ENCODE measurements at regions not wholly inside any gene's neighbourhood (a gene's known extent, or its start where the extent isn't known, plus 50 kb on each side); places are given as distances from the start of the nearest gene placed in this dataset.
"Not testable (repeated sequence)": the region's sequence is repeated elsewhere in the genome, so short reads cannot be mapped to it uniquely, and the experiment has no call there.

DNA sequence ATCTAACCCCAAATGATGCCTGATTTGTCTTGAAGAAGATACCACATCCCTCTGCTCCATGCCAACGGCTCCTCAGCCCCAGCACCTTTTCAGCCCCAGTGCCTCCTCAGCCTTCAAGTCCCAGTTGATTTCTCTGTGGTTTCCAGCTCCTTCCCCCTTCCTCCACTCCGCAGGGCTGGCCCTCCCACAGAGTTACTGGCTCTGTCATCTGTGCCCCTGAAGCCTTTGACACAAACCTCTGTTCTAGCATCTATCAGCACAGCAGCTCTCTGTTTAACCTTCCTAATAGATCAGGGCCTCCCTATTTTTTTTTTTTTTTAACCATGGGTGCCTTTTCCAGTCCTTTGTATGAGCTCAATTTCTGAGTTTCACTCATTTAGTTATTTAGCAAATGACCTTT is 201.3 kb upstream of the CXCR4 start:
- Histone ChIP-seq H3K4me3 (ENCODE audit: low read depth in 2 of 2, low read length in 1 of 2) (no peak overlapping the region), H3K9me2 (no peaks in the 10 kb centered on the region), H3K79me2 (ENCODE audit: insufficient read depth) (no peaks in the 10 kb centered on the region), H3F3A (replicated peaks; ENCODE audit: insufficient read depth) (no peaks in the 10 kb centered on the region), H3K9me3 (no peaks in the 10 kb centered on the region), H3K27me3 (ENCODE audit: insufficient read depth) (no peaks in the 10 kb centered on the region), H4K20me1 (ENCODE audit: insufficient read depth) (no peaks in the 10 kb centered on the region), H3K27ac (ENCODE audit: low read depth in 2 of 2, low read length in 1 of 2) (no peak overlapping the region), H3K36me3 (replicated peaks in 1 of 2; ENCODE audit: control insufficient read depth in 1 of 2, insufficient read depth in 2 of 2, low read length in 1 of 2) (no peaks in the 10 kb centered on the region), H2AFZ (ENCODE audit: low read depth) (no peak overlapping the region), H3K4me2 (no peak overlapping the region), H3K9ac (no peak overlapping the region), H3K4me1 (ENCODE audit: control insufficient read depth in 1 of 2, insufficient read depth in 2 of 2, low read depth in 1 of 2, low read length in 1 of 2) (no peaks in the 10 kb centered on the region)
- 33% methylated on average over 2 of the region's 2 CpGs for WGBS (ENCODE audit: low lambda C conversion rate)
- ChIA-PET CTCF (interaction anchor here (0.8 kb wide), 1 partner anchor 82 kb away, joined by 3 read pairs; no protein-coding TSS in a partner anchor), POLR2A (interaction anchor here (0.6 kb wide), 1 partner anchor 171 kb away, joined by 3 read pairs; no protein-coding TSS in a partner anchor)
- TF ChIP-seq MXI1 (IDR thresholded peaks at IDR 0.05; ENCODE audit: low read depth, low read length) (no peak), NRF1 (IDR thresholded peaks at IDR 0.05; ENCODE audit: low read depth, low read length) (no peak)
- DNase-seq = no peak

DNA sequence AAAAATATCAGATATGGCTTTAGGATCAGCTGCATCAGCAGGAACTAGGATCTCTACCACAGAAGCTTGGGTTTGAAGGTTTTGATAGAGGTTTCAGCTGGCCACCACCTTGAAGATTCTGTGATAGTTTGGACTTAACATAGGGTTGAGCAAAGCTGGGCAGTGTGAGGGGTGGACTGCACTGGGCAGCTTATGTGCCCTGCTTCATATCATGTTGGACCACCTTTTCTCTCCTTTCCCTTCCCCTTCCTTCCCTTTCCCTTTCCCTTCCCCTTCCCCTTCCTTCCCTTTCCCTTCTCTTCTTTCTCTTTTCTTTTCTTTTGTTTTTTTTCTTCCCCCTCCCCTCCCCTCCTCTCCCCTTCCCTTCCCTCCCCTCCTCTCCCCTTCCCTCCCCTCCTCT is 196.3 kb upstream of the CXCR4 start:
- H3K9ac ChIP-seq = no peak overlapping the region
- DNase-seq = no peak
- H3K4me3 ChIP-seq (ENCODE audit: low read depth in 2 of 2, low read length in 1 of 2) = no peak overlapping the region
- H4K20me1 ChIP-seq (ENCODE audit: insufficient read depth) = no peaks in the 10 kb centered on the region
- no peaks in the 10 kb centered on the region for H3K4me1 ChIP-seq (ENCODE audit: control insufficient read depth in 1 of 2, insufficient read depth in 2 of 2, low read depth in 1 of 2, low read length in 1 of 2)
- H3K9me3 ChIP-seq = no peaks in the 10 kb centered on the region
- H3K27ac ChIP-seq (ENCODE audit: low read depth in 2 of 2, low read length in 1 of 2) = no peak overlapping the region
- H3K4me2 ChIP-seq = no peak overlapping the region
- H3K27me3 ChIP-seq (ENCODE audit: insufficient read depth) = no peaks in the 10 kb centered on the region
- no peak overlapping the region for H2AFZ ChIP-seq (ENCODE audit: low read depth)
- H3F3A ChIP-seq (replicated peaks; ENCODE audit: insufficient read depth) = no peaks in the 10 kb centered on the region
- no peaks in the 10 kb centered on the region for H3K36me3 ChIP-seq (replicated peaks in 1 of 2; ENCODE audit: control insufficient read depth in 1 of 2, insufficient read depth in 2 of 2, low read length in 1 of 2)
- CTCF ChIA-PET = interaction anchor here (1.8 kb wide), 1 partner anchor 10 kb away, joined by 6 read pairs; no protein-coding TSS in a partner anchor
- TF ChIP-seq, protein P1, sequence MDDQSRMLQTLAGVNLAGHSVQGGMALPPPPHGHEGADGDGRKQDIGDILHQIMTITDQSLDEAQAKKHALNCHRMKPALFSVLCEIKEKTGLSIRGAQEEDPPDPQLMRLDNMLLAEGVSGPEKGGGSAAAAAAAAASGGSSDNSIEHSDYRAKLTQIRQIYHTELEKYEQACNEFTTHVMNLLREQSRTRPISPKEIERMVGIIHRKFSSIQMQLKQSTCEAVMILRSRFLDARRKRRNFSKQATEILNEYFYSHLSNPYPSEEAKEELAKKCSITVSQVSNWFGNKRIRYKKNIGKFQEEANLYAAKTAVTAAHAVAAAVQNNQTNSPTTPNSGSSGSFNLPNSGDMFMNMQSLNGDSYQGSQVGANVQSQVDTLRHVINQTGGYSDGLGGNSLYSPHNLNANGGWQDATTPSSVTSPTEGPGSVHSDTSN (IDR thresholded peaks at IDR 0.05) = no peak
- TF ChIP-seq JUND (IDR thresholded peaks at IDR 0.05) (no peak), RCOR1 (IDR thresholded peaks at IDR 0.05; ENCODE audit: low read length) (no peak), RAD21 (IDR thresholded peaks at IDR 0.05; ENCODE audit: low read length) (no peak), GATA2 (CRISPR knock-in tag; IDR thresholded peaks at IDR 0.05) (no peak), TCF12 (IDR thresholded peaks at IDR 0.05) (no peak), RFX5 (IDR thresholded peaks at IDR 0.05; ENCODE audit: low read length) (no peak), TAF1 (IDR thresholded peaks at IDR 0.05; ENCODE audit: borderline replicate concordance, low read depth, low read length) (no peak), SIN3A (IDR thresholded peaks at IDR 0.05; ENCODE audit: borderline replicate concordance, low read depth, low read length) (no peak), YY1 (IDR thresholded peaks at IDR 0.05; ENCODE audit: low read depth) (no peak)
- TF ChIP-seq, protein P2, sequence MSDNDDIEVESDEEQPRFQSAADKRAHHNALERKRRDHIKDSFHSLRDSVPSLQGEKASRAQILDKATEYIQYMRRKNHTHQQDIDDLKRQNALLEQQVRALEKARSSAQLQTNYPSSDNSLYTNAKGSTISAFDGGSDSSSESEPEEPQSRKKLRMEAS (IDR thresholded peaks at IDR 0.05; ENCODE audit: low read depth) = no peak
- no peaks in the 10 kb centered on the region for H3K9me2 ChIP-seq
- POLR2A ChIA-PET = no interaction called here
- no peaks in the 10 kb centered on the region for H3K79me2 ChIP-seq (ENCODE audit: insufficient read depth)

DNA sequence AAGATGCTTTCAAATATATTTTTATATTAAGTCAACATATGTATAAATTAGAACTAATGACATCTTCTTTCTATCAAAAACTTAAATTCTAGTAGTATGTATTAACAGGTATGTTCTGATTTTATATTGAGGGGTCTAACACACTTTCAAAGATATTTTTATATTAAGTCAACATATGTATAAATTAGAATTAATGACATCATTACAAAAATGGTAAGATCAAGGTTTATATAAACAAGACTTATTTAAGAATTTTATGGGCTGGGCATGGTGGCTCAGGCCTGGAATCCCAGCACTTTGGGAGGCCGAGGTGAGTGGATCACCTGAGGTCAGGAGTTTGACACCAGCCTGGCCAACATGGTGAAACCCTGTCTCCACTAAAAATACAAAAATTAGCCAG is 194.6 kb upstream of the CXCR4 start:
- H3K9me2 ChIP-seq; H3F3A ChIP-seq (replicated peaks; ENCODE audit: insufficient read depth); H2AFZ ChIP-seq (ENCODE audit: low read depth); H3K36me3 ChIP-seq (replicated peaks in 1 of 2; ENCODE audit: control insufficient read depth in 1 of 2, insufficient read depth in 2 of 2, low read length in 1 of 2); H3K4me3 ChIP-seq (ENCODE audit: low read depth in 2 of 2, low read length in 1 of 2); H3K79me2 ChIP-seq (ENCODE audit: insufficient read depth); H3K4me1 ChIP-seq (ENCODE audit: control insufficient read depth in 1 of 2, insufficient read depth in 2 of 2, low read depth in 1 of 2, low read length in 1 of 2); DNase-seq; H3K9ac ChIP-seq; H4K20me1 ChIP-seq (ENCODE audit: insufficient read depth); H3K27ac ChIP-seq (ENCODE audit: low read depth in 2 of 2, low read length in 1 of 2); H3K27me3 ChIP-seq (ENCODE audit: insufficient read depth); H3K4me2 ChIP-seq; H3K9me3 ChIP-seq; POLR2A ChIA-PET: not testable (repeated sequence)
- CTCF ChIA-PET = interaction anchor here (1.8 kb wide), 1 partner anchor 8 kb away, joined by 6 read pairs; no protein-coding TSS in a partner anchor
- WGBS (ENCODE audit: low lambda C conversion rate) = 13% methylated on average over 1 of the region's 1 CpG
